ENCODE measurements at regions not wholly inside any gene's neighbourhood (a gene's known extent, or its start where the extent isn't known, plus 50 kb on each side); places are given as distances from the start of the nearest gene placed in this dataset.

DNA sequence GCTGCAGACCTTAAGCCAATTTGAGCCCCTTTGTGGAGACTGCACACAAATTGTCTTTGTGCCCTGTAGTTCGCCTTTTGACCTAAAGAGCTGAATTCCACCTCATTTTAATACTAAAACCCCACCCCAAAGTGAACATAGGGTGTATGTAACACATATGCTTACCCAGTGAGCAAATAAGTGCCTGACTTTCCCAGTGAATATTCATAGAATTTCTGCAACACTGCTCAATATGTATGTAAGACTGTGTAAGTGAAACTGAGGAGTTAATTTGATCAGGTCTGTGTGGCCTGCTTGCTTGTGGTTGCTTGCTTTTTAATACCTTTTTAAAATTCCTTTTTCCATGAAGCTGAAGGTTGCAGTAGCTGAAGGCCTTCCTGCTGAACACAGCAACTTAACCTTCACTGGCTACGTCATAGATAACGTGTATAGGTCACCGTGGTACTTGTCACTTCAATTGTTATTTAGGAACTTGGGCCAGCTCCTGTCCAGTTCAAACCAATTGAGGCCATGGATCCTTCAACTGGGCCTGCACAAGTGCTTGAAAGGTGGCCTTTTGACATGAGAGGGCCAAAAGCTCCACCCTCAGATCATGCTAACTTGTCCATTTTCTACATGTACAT is 131.7 kb upstream of the BTBD3 start:
- Mint-ChIP-seq H3K4me1 (peaks cover 47% of the 10 kb centered on the region), H3K36me3 (no peaks in the 10 kb centered on the region), H3K27me3 (ENCODE audit: low read depth) (peaks cover 26% of the 10 kb centered on the region), H3K27ac (no peak overlapping the region), H3K9me3 (no peaks in the 10 kb centered on the region), H3K4me3 (no peak overlapping the region)
- POLR2A ChIA-PET = no interaction called here
- ATAC-seq (no peak), DNase-seq (ENCODE audit: low spot score) (no peak)
- CTCF ChIA-PET = interaction anchor here (0.8 kb wide), 1 partner anchor 70 kb away, joined by 3 read pairs; no protein-coding TSS in a partner anchor
- TF ChIP-seq ESRRA (CRISPR knock-in tag; IDR thresholded peaks at IDR 0.05; ENCODE audit: borderline replicate concordance) (no peak), ZNF219 (CRISPR knock-in tag; IDR thresholded peaks at IDR 0.05; ENCODE audit: borderline replicate concordance) (no peak), MXD4 (CRISPR knock-in tag; IDR thresholded peaks at IDR 0.05; ENCODE audit: borderline replicate concordance) (no peak), ZNF121 (CRISPR knock-in tag; IDR thresholded peaks at IDR 0.05) (no peak), CBFB (CRISPR knock-in tag; IDR thresholded peaks at IDR 0.05; ENCODE audit: low read depth) (no peak), ZNF232 (CRISPR knock-in tag; IDR thresholded peaks at IDR 0.05) (no peak), SOX15 (CRISPR knock-in tag; IDR thresholded peaks at IDR 0.05) (no peak), ELF4 (CRISPR knock-in tag; IDR thresholded peaks at IDR 0.05; ENCODE audit: low read depth) (no peak), ZNF138 (CRISPR knock-in tag; conservative IDR thresholded peaks at IDR 0.05) (no peak), ZNF671 (CRISPR knock-in tag; IDR thresholded peaks at IDR 0.05) (no peak), IRF2 (CRISPR knock-in tag; IDR thresholded peaks at IDR 0.05; ENCODE audit: borderline replicate concordance, low read depth) (no peak), ZNF317 (CRISPR knock-in tag; IDR thresholded peaks at IDR 0.05; ENCODE audit: borderline replicate concordance, low read depth) (no peak), ZNF396 (CRISPR knock-in tag; IDR thresholded peaks at IDR 0.05; ENCODE audit: borderline replicate concordance) (no peak), GTF2I (CRISPR knock-in tag; conservative IDR thresholded peaks at IDR 0.05) (no peak), CREM (CRISPR knock-in tag; IDR thresholded peaks at IDR 0.05) (no peak)
- TF ChIP-seq, protein P1, sequence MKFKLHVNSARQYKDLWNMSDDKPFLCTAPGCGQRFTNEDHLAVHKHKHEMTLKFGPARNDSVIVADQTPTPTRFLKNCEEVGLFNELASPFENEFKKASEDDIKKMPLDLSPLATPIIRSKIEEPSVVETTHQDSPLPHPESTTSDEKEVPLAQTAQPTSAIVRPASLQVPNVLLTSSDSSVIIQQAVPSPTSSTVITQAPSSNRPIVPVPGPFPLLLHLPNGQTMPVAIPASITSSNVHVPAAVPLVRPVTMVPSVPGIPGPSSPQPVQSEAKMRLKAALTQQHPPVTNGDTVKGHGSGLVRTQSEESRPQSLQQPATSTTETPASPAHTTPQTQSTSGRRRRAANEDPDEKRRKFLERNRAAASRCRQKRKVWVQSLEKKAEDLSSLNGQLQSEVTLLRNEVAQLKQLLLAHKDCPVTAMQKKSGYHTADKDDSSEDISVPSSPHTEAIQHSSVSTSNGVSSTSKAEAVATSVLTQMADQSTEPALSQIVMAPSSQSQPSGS (CRISPR knock-in tag; IDR thresholded peaks at IDR 0.05; ENCODE audit: borderline replicate concordance, low read depth) = no peak
- TF ChIP-seq, protein P2, sequence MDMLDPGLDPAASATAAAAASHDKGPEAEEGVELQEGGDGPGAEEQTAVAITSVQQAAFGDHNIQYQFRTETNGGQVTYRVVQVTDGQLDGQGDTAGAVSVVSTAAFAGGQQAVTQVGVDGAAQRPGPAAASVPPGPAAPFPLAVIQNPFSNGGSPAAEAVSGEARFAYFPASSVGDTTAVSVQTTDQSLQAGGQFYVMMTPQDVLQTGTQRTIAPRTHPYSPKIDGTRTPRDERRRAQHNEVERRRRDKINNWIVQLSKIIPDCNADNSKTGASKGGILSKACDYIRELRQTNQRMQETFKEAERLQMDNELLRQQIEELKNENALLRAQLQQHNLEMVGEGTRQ (CRISPR knock-in tag; IDR thresholded peaks at IDR 0.05) = no peak
- TF ChIP-seq, protein P3, sequence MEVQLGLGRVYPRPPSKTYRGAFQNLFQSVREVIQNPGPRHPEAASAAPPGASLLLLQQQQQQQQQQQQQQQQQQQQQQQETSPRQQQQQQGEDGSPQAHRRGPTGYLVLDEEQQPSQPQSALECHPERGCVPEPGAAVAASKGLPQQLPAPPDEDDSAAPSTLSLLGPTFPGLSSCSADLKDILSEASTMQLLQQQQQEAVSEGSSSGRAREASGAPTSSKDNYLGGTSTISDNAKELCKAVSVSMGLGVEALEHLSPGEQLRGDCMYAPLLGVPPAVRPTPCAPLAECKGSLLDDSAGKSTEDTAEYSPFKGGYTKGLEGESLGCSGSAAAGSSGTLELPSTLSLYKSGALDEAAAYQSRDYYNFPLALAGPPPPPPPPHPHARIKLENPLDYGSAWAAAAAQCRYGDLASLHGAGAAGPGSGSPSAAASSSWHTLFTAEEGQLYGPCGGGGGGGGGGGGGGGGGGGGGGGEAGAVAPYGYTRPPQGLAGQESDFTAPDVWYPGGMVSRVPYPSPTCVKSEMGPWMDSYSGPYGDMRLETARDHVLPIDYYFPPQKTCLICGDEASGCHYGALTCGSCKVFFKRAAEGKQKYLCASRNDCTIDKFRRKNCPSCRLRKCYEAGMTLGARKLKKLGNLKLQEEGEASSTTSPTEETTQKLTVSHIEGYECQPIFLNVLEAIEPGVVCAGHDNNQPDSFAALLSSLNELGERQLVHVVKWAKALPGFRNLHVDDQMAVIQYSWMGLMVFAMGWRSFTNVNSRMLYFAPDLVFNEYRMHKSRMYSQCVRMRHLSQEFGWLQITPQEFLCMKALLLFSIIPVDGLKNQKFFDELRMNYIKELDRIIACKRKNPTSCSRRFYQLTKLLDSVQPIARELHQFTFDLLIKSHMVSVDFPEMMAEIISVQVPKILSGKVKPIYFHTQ (CRISPR knock-in tag; IDR thresholded peaks at IDR 0.05) = no peak
- TF ChIP-seq, protein P4, sequence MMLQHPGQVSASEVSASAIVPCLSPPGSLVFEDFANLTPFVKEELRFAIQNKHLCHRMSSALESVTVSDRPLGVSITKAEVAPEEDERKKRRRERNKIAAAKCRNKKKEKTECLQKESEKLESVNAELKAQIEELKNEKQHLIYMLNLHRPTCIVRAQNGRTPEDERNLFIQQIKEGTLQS (CRISPR knock-in tag; conservative IDR thresholded peaks at IDR 0.05) = no peak

DNA sequence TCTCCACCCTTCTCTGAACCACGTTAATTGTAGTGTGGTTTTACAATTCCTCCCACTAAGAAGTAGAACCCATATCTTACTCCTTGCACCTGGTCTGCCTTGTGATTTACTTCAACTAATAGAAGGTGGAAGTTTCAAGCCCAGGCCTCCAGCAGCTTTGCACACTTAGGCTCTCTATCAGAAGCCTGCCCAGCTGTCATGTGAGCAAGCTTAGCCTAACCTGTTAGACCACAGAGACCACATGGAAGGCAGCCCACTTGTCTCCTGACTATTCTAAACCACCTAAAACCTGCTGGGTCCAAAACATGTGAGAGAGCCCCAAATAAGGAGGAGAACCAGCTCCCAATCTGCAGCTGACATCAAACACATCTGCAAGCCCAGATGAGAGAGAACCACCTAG is 127.6 kb upstream of the BTBD3 start:
- H3K9me3 Mint-ChIP-seq = no peaks in the 10 kb centered on the region
- DNase-seq (ENCODE audit: low spot score) = no peak
- no peak overlapping the region for H3K4me3 Mint-ChIP-seq
- H3K27ac Mint-ChIP-seq = no peak overlapping the region
- TF ChIP-seq HMGA2 (CRISPR knock-in tag; IDR thresholded peaks at IDR 0.05) (no peak), NR2C2 (CRISPR knock-in tag; IDR thresholded peaks at IDR 0.05) (no peak), SP1 (CRISPR knock-in tag; conservative IDR thresholded peaks at IDR 0.05) (no peak), ELF4 (CRISPR knock-in tag; IDR thresholded peaks at IDR 0.05; ENCODE audit: low read depth) (no peak)
- TF ChIP-seq, protein P5, sequence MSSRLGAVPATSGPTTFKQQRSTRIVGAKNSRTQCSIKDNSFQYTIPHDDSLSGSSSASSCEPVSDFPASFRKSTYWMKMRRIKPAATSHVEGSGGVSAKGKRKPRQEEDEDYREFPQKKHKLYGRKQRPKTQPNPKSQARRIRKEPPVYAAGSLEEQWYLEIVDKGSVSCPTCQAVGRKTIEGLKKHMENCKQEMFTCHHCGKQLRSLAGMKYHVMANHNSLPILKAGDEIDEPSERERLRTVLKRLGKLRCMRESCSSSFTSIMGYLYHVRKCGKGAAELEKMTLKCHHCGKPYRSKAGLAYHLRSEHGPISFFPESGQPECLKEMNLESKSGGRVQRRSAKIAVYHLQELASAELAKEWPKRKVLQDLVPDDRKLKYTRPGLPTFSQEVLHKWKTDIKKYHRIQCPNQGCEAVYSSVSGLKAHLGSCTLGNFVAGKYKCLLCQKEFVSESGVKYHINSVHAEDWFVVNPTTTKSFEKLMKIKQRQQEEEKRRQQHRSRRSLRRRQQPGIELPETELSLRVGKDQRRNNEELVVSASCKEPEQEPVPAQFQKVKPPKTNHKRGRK (CRISPR knock-in tag; IDR thresholded peaks at IDR 0.05; ENCODE audit: borderline replicate concordance) = no peak
- ChIA-PET CTCF (no interaction called here), POLR2A (no interaction called here)
- peaks cover 33% of the 10 kb centered on the region for H3K4me1 Mint-ChIP-seq
- H3K27me3 Mint-ChIP-seq (ENCODE audit: low read depth) = peaks cover 18% of the 10 kb centered on the region
- ATAC-seq = no peak
- no peaks in the 10 kb centered on the region for H3K36me3 Mint-ChIP-seq
